Adrenal gland (tissue), 9 donors: ENCODE measurements at regions not wholly inside any gene's neighbourhood (a gene's known extent, or its start where the extent isn't known, plus 50 kb on each side); places are given as distances from the start of the nearest gene placed in this dataset.

ENCODE experiments used
- DNase-seq, 7 donors: peaks; one replicate each; pipeline ENCODE4 v3.0.0-alpha.2; 2019 to 2020
- H3K27ac ChIP-seq, 5 donors: fragments of 200-600 bp; sonication (generic) in 4 of 5; 1 replicate in 3 of 5; 2 replicates in 2 of 5; pipeline versions ENCODE4 v1.5.1 to v1.8.0; 2016 to 2020; ENCODE audit warnings: mild to moderate bottlenecking in 1 of 5
- H3K27me3 ChIP-seq: fragments of 200-600 bp; 2 replicates; pipeline ENCODE4 v1.8.0; 2021
- H3K36me3 ChIP-seq, 2 donors: fragments of 200-600 bp; replicated peaks in 1 of 2; 1 replicate in 1 of 2; 2 replicates in 1 of 2; pipeline versions ENCODE4 v1.5.1 to v1.8.0; 2018 to 2022
- H3K4me1 ChIP-seq, 2 donors: fragments of 200-600 bp; replicated peaks in 1 of 2; 1 replicate in 1 of 2; 2 replicates in 1 of 2; pipeline versions ENCODE4 v1.5.1 to v1.8.0; 2018 to 2021
- H3K4me3 ChIP-seq, 4 donors: fragments of 200-600 bp; sonication (generic) in 3 of 4; one replicate each; pipeline ENCODE4 v1.5.1; 2016 to 2018
- H3K9me3 ChIP-seq, 3 donors: fragments of 200-600 bp; sonication (generic) in 1 of 3; replicated peaks in 1 of 3; 1 replicate in 2 of 3; 2 replicates in 1 of 3; pipeline versions ENCODE4 v1.5.1 to v1.8.0; 2016 to 2021
- CTCF ChIP-seq, 6 experiments: fragments of 450-650 bp in 4 of 6; fragments of 200-600 bp in 2 of 6; sonication (generic) in 1 of 6; IDR thresholded peaks; 1 replicate in 5 of 6; 2 replicates in 1 of 6; pipeline versions ENCODE4 v1.5.1 to v1.8.0; 2016 to 2021; ENCODE audit warnings: antibody characterized with exemption in 6 of 6, mild to moderate bottlenecking in 2 of 6, moderate library complexity in 1 of 6
- POLR2A ChIP-seq, 2 donors: fragments of 450-650 bp; IDR thresholded peaks; one replicate each; pipeline ENCODE4 v1.6.1; 2017; ENCODE audit warnings: antibody characterized with exemption in 2 of 2, mild to moderate bottlenecking in 2 of 2, moderate library complexity in 1 of 2
- WGBS, 4 donors: extraction: QIAGEN DNeasy Blood & Tissue Kit in 2 of 4; methylation state at CpG; one replicate each; pipeline versions ENCODE4 v1.1.5 to v1.1.7; 2013 to 2017; 5-methylcytosine and 5-hydroxymethylcytosine counted together
- intact Hi-C, 2 donors: fragments of 100-400 bp; cut with DNase I; formaldehyde crosslinking; loops; one replicate each; pipeline versions ENCODE4 v1.14.1 to v1.15.0; 2022 to 2023
- donor health status: healthy with polysubstance abuse.
- donor health status: Bipolar disorder and iron deficiency.
- donor health status: DM: yes; HTN: yes; CAD: no.
- donor health status: DM: no; HTN: no; CAD: no.
- donor health status: DM: no; HTN: no; CAD: no.

GRCh38 chr12:111154147-111154834 is 214.6 kb downstream of the PHETA1 start:
- peak in 1 of 7 donors; percentile 17 for DNase-seq
- intact Hi-C loops = no loop called here
- H3K4me3 ChIP-seq = no peak overlapping the region
- TF ChIP-seq CTCF (IDR thresholded peaks at IDR 0.05) = no peak
- TF ChIP-seq POLR2A (IDR thresholded peaks at IDR 0.05) = no peak
- no peaks in the 10 kb centered on the region for H3K9me3 ChIP-seq
- WGBS, 4 donors = 32 to 51% (median 44%) methylated on average over 13 to 19 of the region's 19 CpGs
- H3K27ac ChIP-seq = no peak overlapping the region
- no peaks in the 10 kb centered on the region for H3K4me1 ChIP-seq
- no peaks in the 10 kb centered on the region for H3K36me3 ChIP-seq
- H3K27me3 ChIP-seq = peaks cover 18% of the 10 kb centered on the region

- 88 to 96% (median 91%) methylated on average over 10 of the region's 10 CpGs for whole genome bisulfite sequencing, 4 donors
- H3K27me3 ChIP-seq = peaks cover 18% of the 10 kb centered on the region
- intact Hi-C loops = no loop called here
- no peaks in the 10 kb centered on the region for H3K4me1 ChIP-seq
- H3K4me3 ChIP-seq = no peak overlapping the region
- TF ChIP-seq CTCF (IDR thresholded peaks at IDR 0.05) = no peak
- TF ChIP-seq POLR2A (IDR thresholded peaks at IDR 0.05) = no peak
- no peaks in the 10 kb centered on the region for H3K36me3 ChIP-seq
- no peak for DNase-seq
- no peak overlapping the region for H3K27ac ChIP-seq
- no peaks in the 10 kb centered on the region for H3K9me3 ChIP-seq
Observed at GRCh38 chr12:111152561-111152960, 216.3 kb downstream of the PHETA1 start.

GRCh38 chr12:111150921-111151840 is 217.7 kb downstream of the PHETA1 start:
- intact Hi-C loops = no loop called here
- Histone ChIP-seq H3K36me3 (no peaks in the 10 kb centered on the region), H3K4me3 (no peak overlapping the region), H3K27ac (no peak overlapping the region), H3K9me3 (no peaks in the 10 kb centered on the region), H3K27me3 (peaks cover 14% of the 10 kb centered on the region), H3K4me1 (no peaks in the 10 kb centered on the region)
- DNase-seq = no peak
- no peak for TF ChIP-seq POLR2A (IDR thresholded peaks at IDR 0.05)
- TF ChIP-seq CTCF (IDR thresholded peaks at IDR 0.05) = no peak
- WGBS, 4 donors = 76 to 80% (median 78%) methylated on average over 20 of the region's 20 CpGs

GRCh38 chr12:111150360-111150759 is 218.5 kb downstream of the PHETA1 start:
- no peak overlapping the region for H3K4me3 ChIP-seq
- 32 to 40% (median 34%) methylated on average over 7 of the region's 7 CpGs for WGBS, 4 donors
- H3K27ac ChIP-seq = no peak overlapping the region
- DNase-seq = no peak
- no peaks in the 10 kb centered on the region for H3K9me3 ChIP-seq
- intact Hi-C loops = no loop called here
- H3K27me3 ChIP-seq = peaks cover 11% of the 10 kb centered on the region
- no peaks in the 10 kb centered on the region for H3K36me3 ChIP-seq
- TF ChIP-seq POLR2A (IDR thresholded peaks at IDR 0.05) = no peak
- TF ChIP-seq CTCF (IDR thresholded peaks at IDR 0.05) = no peak
- H3K4me1 ChIP-seq = no peaks in the 10 kb centered on the region
